Right lobe of liver (tissue), 6 donors: ENCODE measurements at regions not wholly inside any gene's neighbourhood (a gene's known extent, or its start where the extent isn't known, plus 50 kb on each side); places are given as distances from the start of the nearest gene placed in this dataset.
"Not testable (repeated sequence)": the region's sequence is repeated elsewhere in the genome, so short reads cannot be mapped to it uniquely, and the experiment has no call there.

ENCODE experiments used
- ATAC-seq, 4 donors: fragments of 200-7000 bp; cut with Tn5 transposase; one replicate each; pipeline ENCODE4 v1.9.1; 2020; ENCODE audit warnings: mild to moderate bottlenecking in 4 of 4, moderate library complexity in 4 of 4
- DNase-seq, 3 donors: peaks; one replicate each; pipeline ENCODE4 v3.0.0-alpha.2; 2020
- H3K27ac ChIP-seq, 3 donors: fragments of 200-600 bp; one replicate each; pipeline ENCODE4 v1.8.0; 2022
- H3K27me3 ChIP-seq, 2 donors: fragments of 200-600 bp; one replicate each; pipeline ENCODE4 v1.8.0; 2022
- H3K36me3 ChIP-seq, 4 donors: fragments of 200-600 bp; sonication (generic) in 1 of 4; one replicate each; pipeline versions ENCODE4 v1.5.1 to v1.8.0; 2017 to 2022; ENCODE audit warnings: control low read depth in 1 of 4
- H3K4me1 ChIP-seq, 4 donors: fragments of 200-600 bp; sonication (generic) in 1 of 4; one replicate each; pipeline versions ENCODE4 v1.5.1 to v1.8.0; 2017 to 2022; ENCODE audit warnings: control low read depth in 1 of 4
- H3K4me3 ChIP-seq, 3 donors: fragments of 200-600 bp; one replicate each; pipeline ENCODE4 v1.8.0; 2022
- H3K9me3 ChIP-seq, 4 donors: fragments of 200-600 bp; sonication (generic) in 1 of 4; one replicate each; pipeline versions ENCODE4 v1.5.1 to v1.8.0; 2017 to 2022; ENCODE audit warnings: control low read depth in 1 of 4
- POLR2A ChIP-seq: fragments of 450-650 bp; IDR thresholded peaks from one replicate; pipeline ENCODE4 v1.6.1; 2017; ENCODE audit warnings: antibody characterized with exemption, mild to moderate bottlenecking
- WGBS: methylation state at CpG from one replicate; pipeline ENCODE4 v1.1.6; 2018; ENCODE audit warnings: low coverage, low lambda C conversion rate; ENCODE audit not compliant: insufficient coverage; ENCODE audit errors: missing lambda C conversion rate; 5-methylcytosine and 5-hydroxymethylcytosine counted together
- intact Hi-C, 2 donors: fragments of 100-400 bp; cut with DNase I; formaldehyde crosslinking; loops; one replicate each; pipeline versions ENCODE4 v1.11.2 to v1.14.1; 2022
- TF ChIP-seq, protein P1 (sequence below), 4 donors: fragments of 200-600 bp in 3 of 4; fragments of 450-650 bp in 1 of 4; IDR thresholded peaks; one replicate each; pipeline versions ENCODE4 v1.5.1 to v1.8.0; 2016 to 2022; ENCODE audit warnings: antibody characterized with exemption in 4 of 4, mild to moderate bottlenecking in 2 of 4
- donor health status: DM: no; HTN: yes; CAD: no.
- donor health status: DM: no; HTN: no; CAD: no.
- donor health status: DM: no; HTN: no; CAD: no.
- donor health status: DM: no; HTN: yes; CAD: no.
- donor health status: DM: no; HTN: yes; CAD: no.

DNA sequence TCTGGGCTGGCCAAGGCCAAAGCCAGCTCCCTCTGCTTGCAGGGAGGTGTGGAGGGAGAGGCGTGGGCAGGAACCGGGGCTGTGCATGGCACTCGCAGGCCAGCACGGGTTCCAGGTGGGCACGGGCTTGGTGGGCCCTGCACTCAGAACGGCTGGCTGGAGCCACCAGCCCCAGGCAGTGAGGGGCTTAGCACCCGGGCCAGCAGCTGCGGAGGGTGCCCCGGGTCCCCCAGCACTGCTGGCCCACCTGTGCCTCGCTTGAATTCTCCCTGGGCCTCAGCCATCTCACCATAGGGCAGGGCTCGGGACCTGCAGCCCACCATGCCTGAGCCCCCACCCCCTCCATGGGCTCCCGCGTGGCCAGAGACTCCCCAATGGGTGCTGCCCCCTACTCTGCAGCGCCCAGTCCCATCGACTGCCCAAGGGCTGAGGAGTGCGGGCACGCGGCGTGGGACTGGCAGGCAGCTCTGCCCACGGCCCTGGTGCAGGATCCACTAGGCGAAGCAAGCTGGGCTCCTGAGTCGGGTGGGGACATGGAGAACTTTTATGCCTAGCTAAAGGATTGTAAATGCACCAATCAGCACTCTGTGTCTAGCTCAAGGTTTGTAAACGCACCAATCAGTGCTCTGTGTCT is 193.9 kb downstream of the LARP7 start:
- no peaks in the 10 kb centered on the region for H3K27me3 ChIP-seq
- 87% methylated on average over 3 of the region's 23 CpGs for WGBS
- DNase-seq: no peak
- no peaks in the 10 kb centered on the region for H3K9me3 ChIP-seq
- no peaks in the 10 kb centered on the region for H3K4me1 ChIP-seq
- TF ChIP-seq POLR2A: no peak
- TF ChIP-seq, protein P1, sequence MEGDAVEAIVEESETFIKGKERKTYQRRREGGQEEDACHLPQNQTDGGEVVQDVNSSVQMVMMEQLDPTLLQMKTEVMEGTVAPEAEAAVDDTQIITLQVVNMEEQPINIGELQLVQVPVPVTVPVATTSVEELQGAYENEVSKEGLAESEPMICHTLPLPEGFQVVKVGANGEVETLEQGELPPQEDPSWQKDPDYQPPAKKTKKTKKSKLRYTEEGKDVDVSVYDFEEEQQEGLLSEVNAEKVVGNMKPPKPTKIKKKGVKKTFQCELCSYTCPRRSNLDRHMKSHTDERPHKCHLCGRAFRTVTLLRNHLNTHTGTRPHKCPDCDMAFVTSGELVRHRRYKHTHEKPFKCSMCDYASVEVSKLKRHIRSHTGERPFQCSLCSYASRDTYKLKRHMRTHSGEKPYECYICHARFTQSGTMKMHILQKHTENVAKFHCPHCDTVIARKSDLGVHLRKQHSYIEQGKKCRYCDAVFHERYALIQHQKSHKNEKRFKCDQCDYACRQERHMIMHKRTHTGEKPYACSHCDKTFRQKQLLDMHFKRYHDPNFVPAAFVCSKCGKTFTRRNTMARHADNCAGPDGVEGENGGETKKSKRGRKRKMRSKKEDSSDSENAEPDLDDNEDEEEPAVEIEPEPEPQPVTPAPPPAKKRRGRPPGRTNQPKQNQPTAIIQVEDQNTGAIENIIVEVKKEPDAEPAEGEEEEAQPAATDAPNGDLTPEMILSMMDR (IDR thresholded peaks at IDR 0.05): no peak
- intact Hi-C loops: no loop called here
- no peak overlapping the region for H3K27ac ChIP-seq
- H3K36me3 ChIP-seq: no peaks in the 10 kb centered on the region
- H3K4me3 ChIP-seq: no peak overlapping the region
- ATAC-seq: no peak

DNA sequence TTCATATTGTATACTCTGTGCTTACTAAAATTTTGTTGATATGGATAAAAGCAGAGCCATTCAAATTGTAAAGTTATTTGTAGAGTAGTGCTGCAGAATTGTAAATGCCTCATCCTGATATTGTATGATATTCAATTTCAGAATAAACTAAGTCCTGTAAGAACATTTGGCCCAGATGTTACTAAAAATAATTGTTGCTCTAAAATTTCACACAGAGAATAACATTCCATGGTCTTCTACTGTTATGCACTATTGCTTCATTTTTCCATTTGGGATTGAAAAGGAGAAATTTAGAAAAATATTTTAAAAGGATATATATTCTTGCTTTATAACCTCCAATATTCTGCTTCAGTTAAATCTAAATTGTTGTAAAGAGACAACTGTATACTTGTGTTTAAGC is 195.6 kb downstream of the LARP7 start:
- Histone ChIP-seq H3K27me3 (no peaks in the 10 kb centered on the region), H3K4me3 (no peak overlapping the region), H3K27ac (no peak overlapping the region), H3K4me1 (no peaks in the 10 kb centered on the region), H3K36me3 (no peaks in the 10 kb centered on the region), H3K9me3 (no peaks in the 10 kb centered on the region)
- ATAC-seq: no peak
- intact Hi-C loops: no loop called here
- TF ChIP-seq, protein P1 (IDR thresholded peaks at IDR 0.05): no peak
- no peak for TF ChIP-seq POLR2A
- DNase-seq: no peak

DNA sequence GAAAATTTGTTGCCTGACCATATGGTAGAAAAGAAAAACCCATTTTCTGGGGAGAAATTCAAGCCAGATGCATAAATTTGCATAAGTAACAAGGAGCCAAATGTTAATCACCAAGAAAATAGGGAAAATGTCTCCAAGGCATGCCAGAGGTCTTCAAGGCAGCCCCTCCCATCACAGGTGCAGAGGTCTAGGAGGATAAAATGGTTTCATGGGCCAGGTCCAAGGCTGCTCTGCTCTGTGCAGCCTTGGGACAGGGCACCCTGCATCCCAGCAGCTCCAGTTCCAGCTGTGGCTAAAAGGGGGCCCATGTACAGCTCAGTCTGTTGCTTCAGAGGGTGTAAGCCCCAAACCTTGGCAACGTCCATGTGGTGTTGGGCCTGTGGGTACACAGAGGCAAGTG is 200.0 kb downstream of the LARP7 start:
- DNase-seq: no peak
- TF ChIP-seq, protein P1 (IDR thresholded peaks at IDR 0.05): no peak
- no peak for TF ChIP-seq POLR2A
- WGBS: 0% methylated on average over 1 of the region's 1 CpG

DNA sequence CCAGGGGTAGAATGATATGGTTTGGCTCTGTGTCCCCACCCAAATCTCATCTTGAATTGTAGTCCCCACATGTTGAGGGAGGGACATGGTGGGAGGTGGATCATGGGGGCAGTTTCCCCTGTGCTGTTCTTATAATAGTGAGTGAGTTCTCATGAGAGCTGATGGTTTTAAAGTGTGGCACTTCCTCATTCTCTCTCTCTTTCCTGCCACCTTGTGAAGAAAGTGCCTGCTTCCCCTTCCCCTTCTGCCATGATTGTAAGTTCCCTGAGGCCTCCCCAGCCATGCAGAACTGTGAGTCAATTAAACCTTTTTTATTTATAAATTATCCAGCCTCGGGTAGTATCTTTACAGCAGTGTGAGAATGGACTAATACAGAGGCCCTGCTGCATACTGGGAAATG is 201.1 kb downstream of the LARP7 start:
- H3K4me3 ChIP-seq, DNase-seq, H3K9me3 ChIP-seq, intact Hi-C loops, H3K36me3 ChIP-seq, H3K27me3 ChIP-seq, H3K27ac ChIP-seq, ATAC-seq, H3K4me1 ChIP-seq: not testable (repeated sequence)
- WGBS: 50% methylated on average over 1 of the region's 1 CpG

More for the DNA sequence above, 200.0 kb downstream of the LARP7 start:
- intact Hi-C loops: no loop called here
- no peaks in the 10 kb centered on the region for H3K9me3 ChIP-seq
- no peak overlapping the region for H3K4me3 ChIP-seq
- no peaks in the 10 kb centered on the region for H3K27me3 ChIP-seq
- no peaks in the 10 kb centered on the region for H3K36me3 ChIP-seq
- no peaks in the 10 kb centered on the region for H3K4me1 ChIP-seq
- no peak overlapping the region for H3K27ac ChIP-seq
- ATAC-seq: no peak

DNA sequence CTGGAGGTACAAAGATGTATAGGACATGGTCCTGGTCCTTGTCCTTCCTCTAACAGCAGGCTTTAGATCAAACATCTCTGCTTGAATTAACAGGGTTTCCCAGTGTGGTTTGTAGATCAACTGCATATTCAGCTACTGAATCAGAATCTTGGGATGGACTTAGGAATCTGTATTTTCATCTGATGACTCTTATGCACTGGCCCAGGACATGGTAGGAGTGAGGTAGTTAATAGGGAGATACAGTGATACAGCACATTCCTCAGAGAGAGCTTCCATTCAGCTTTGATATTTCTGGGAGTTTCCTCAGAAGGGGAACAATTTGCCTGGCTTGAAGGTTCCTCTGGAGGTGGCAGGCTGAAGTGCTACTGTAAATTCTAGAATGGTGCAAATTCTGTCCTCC is 203.1 kb downstream of the LARP7 start:
- H3K27ac ChIP-seq: no peak overlapping the region
- DNase-seq (no peak), ATAC-seq (no peak)
- no peaks in the 10 kb centered on the region for H3K27me3 ChIP-seq
- H3K4me1 ChIP-seq: no peaks in the 10 kb centered on the region
- TF ChIP-seq, protein P1 (IDR thresholded peaks at IDR 0.05): no peak
- no peak for TF ChIP-seq POLR2A
- no peaks in the 10 kb centered on the region for H3K36me3 ChIP-seq
- intact Hi-C loops: no loop called here
- H3K4me3 ChIP-seq: no peak overlapping the region
- H3K9me3 ChIP-seq: no peaks in the 10 kb centered on the region
